NCI-H2227 treated with DMSO at 0.1 percent for 48 hours (cell line): ENCODE measurements at regions not wholly inside any gene's neighbourhood (a gene's known extent, or its start where the extent isn't known, plus 50 kb on each side); places are given as distances from the start of the nearest gene placed in this dataset.
"Not testable (repeated sequence)": the region's sequence is repeated elsewhere in the genome, so short reads cannot be mapped to it uniquely, and the experiment has no call there.

ENCODE experiments used
- DNase-seq: peaks from one replicate; lab custom pipeline; 2025; lab: John Stamatoyannopoulos, UW

DNA sequence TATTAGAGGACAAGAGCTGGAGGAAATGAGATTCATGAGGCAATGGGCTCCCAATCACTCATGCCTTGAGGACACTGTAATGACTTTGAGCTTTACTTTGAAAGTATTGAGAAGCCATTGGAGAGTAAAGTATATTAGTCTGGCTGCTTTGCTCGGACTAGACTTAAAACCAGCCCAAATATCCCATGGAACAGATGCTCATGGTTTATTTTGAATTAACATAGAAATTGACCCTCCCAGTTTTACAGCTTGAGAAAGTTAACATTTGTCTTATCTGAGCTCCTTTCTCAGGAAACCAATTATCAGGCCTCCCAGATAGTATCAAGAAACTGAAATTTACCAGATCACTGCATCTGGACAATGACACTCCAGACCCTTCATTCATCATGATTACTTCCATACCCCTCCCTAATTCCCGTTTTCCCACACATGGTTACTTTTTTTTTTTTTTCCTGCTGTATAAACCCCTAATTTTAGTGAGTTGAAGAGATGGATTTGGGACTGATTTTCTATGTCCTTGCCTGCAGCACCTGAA lies 270.8 kb upstream of the SMIM30 start:
- DNase-seq = no peak

DNA sequence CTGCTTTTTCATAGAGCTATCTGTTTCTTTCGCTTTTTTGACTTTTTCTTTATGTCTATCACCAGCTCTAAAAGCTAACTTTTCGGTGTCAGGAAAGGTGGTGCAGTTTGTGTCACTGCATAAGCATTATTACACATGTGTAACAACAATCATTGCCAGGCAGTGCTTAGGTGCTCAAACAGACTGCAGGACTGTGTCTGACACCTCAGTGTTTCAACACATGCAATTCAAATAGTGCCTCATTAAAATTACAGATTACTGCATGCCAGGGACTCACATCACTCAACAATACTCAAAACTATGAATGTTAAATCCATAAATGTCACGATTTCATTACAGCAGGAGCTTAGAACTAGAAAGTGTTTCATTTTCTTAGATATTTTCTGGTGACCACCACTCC lies 265.3 kb upstream of the SMIM30 start:
- no peak for DNase-seq

DNA sequence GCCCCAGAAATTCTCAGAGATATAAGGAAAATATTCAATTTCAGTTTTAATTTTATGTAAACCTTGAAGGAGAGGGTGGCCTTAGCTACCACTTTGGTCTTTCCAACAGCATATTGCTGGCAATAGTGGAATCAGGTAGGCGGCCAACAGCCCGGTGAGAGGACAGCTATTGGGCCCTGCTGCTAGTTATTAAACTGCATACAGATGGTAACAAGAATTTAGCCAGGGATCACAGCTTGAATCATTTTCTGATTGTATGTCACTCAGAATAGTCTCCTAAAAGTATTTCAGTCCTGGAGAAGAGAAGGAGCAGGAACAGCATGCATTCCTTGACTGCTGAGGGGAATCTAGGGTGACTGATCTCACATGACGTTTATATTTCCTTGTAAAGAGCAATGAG lies 261.4 kb upstream of the SMIM30 start:
- no peak for DNase-seq

GRCh38 chr7:113374955-113375354 lies 256.6 kb upstream of the SMIM30 start:
- DNase-seq = no peak

DNA sequence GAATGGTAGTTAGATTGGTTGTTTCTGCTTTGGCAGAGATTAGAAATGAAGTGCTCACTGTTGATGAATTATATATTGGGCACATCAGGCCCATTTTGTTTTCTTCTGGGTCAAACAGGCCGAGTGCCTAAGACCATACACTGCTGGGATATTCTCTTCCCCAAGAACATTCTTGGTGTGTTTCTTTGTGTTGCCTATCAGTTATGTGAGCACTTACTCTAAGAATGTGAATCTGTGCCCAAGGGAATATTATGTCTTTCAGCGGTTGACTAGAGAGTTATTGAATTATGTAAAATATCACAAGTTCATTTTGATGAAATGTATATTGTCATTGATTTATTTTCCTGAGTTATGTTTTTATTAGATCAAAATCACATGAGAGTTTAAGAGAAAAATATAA lies 255.5 kb upstream of the SMIM30 start:
- DNase-seq = no peak

- no peak for DNase-seq
Measured at GRCh38 chr7:113371416-113372043, 253.2 kb upstream of the SMIM30 start.

DNA sequence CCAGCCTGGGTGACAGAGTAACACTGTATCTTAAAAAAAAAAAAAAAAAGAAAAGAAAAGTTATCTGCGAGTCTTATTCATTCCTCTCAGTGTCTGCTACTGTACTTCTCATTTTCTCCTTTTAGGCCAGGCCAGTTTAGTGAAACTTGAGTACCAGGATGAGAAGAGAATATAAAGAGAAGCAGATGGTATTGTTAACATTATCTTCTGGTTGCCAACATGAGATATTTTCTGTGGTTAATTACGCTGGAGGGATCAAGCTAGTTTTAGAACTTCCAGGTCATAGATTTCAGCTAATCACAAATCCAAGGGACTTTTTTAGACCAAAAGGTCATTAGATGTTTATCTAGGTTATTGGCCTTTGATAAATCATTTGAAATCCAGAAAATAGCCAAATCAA lies 252.6 kb upstream of the SMIM30 start:
- DNase-seq = no peak

GRCh38 chr7:113368256-113368655 lies 249.9 kb upstream of the SMIM30 start:
- DNase-seq = no peak

DNA sequence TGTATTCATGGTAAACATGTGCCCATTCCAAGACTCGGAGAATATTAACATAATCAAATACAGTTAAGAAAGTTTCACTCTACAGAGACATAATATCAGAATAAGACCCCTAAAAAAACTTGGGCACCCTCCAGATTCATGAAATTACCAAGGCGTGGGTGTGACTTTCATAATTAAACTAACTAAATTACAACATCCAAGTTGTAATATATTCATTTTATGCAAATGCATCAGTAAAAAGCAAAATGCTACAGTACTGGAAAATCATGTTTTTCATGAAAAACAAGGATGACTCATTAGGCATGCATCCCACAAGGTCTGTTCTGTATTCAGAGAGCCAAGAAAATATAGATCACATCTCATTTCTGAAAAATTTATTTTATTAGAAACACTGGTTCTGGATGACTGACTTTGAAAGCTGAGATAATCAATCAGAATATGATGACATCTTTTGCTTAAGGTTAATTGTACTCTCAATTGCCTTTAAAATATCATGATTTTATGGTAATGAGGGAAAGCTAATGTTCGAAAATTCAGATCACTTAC lies 248.8 kb upstream of the SMIM30 start:
- no peak for DNase-seq

DNA sequence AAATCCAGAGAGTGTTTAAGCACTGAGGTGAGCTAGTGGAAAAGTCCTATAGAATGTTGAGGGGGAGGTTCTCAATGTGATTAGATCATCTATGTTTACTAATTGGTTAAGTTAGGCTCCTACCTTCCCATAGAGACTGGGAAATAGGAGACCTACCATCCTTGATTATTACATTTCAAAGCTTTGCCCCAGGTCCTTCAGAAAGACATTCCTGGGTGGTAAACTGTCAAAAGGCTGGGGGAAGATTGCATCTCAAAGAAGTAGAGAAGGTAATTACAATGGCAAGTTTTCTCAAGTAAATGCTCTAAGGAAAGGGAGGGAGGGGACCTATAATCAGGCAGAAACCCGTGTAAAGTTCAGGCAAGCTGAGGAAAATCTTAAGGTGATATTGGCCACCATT lies 247.8 kb upstream of the SMIM30 start:
- DNase-seq = no peak

- no peak for DNase-seq
Measured at GRCh38 chr7:113349339-113349738, 231.0 kb upstream of the SMIM30 start.

DNA sequence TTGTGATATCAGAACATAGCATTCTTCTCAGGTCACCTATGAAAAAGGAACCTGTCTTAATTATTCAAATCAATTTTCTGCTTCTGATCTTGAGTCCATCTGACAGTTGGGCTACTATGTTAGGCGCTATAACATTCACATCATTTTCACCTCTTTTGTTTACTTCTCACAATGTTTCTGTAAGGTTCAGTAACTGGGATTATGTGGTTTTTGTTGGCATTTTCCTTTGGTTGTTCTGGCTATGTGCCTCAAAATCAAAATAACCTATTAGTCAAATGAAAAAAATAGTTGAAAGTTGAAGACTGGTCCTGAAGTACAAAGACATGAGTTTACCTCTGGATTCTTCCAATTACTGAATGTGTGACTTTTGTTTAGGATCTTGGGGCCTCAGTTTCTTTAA lies 221.3 kb upstream of the SMIM30 start:
- no peak for DNase-seq

- no peak for DNase-seq
Measured at GRCh38 chr7:113338071-113338696, 219.8 kb upstream of the SMIM30 start.

DNA sequence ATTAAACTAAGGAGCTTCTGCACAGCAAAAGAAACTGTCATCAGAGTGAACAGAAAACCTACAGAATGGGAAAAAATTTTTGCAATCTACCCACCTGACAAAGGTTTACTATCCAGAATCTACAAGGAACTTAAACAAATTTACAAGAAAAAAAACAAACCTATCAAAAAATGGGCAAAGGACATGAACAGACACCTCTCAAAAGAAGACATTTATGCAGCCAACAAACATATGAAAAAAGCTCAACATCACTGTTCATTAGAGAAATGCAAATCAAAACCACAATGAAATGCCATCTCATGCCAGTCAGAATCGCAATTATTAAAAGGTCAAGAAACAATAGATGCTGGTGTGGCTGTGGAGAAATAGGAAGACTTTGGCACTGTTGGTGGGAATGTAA lies 218.5 kb upstream of the SMIM30 start:
- not testable (repeated sequence) for DNase-seq

- no peak for DNase-seq
Measured at GRCh38 chr7:113331155-113331898, 213.0 kb upstream of the SMIM30 start.

- DNase-seq = no peak
Measured at GRCh38 chr7:113321201-113321600, 202.8 kb upstream of the SMIM30 start.

DNA sequence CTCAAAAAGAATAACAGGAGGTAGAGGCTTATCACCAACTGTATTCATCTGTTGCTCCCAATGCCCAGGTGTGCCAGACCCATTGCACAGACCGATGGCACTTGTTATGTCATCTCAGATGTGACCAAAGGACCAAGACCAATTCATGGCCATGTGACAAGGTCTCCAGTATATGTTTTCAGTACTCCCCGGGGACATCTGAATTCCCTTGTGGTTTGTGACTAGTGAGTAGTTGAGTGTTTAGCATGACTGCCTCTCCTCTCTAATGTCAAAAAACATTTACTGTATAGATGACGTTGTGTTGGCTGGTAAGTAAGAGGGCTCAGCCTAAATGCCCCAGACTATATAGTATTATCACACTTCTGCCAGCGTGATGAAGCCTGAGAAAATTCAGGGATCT lies 202.1 kb upstream of the SMIM30 start:
- DNase-seq = no peak

- no peak for DNase-seq
Measured at GRCh38 chr7:113314594-113314993, 196.2 kb upstream of the SMIM30 start.

DNA sequence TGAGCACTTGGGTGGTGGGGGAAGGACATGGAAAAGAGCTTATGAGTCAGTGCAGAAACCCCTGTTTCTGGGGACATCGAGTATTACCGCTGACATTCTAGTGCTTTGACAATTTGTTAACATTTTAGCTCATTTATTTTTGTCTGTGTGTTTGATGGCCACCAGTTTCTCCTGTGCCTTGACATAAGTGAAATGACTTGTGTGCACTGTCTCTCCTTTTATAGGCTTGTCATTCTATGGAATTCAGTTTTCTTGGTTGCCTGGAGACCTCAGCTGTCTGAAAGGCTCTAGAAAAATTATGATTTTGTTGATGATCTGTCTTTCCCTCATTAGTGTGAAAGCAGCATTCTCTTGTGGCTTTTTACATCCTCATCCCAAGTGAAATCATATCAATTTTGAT lies 190.0 kb upstream of the SMIM30 start:
- no peak for DNase-seq

GRCh38 chr7:113307147-113307546 lies 188.8 kb upstream of the SMIM30 start:
- DNase-seq = no peak

GRCh38 chr7:113306302-113306701 lies 187.9 kb upstream of the SMIM30 start:
- no peak for DNase-seq

- no peak for DNase-seq
Measured at GRCh38 chr7:113304104-113304503, 185.8 kb upstream of the SMIM30 start.

DNA sequence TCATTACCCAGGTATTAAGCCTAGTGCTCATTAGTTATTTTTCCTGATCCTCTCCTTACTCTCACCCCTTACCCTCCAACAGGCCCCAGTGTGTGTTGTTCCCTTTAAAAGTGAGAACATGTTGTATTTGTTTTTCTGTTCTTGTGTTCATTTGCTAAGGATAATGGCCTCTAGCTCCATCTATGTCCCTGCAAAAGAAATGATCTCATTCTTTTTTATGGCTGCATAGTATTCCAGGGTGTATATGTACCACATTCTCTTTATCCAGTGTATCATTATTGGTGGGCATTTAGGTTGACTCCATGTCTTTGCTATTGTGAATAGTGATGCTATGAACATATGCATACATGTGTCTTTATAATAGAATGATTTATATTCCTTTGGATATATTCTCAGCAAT lies 185.0 kb upstream of the SMIM30 start:
- not testable (repeated sequence) for DNase-seq
